Tibial artery (tissue), 4 donors: ENCODE measurements at regions not wholly inside any gene's neighbourhood (a gene's known extent, or its start where the extent isn't known, plus 50 kb on each side); places are given as distances from the start of the nearest gene placed in this dataset.

Source experiments
- DNase-seq, 2 donors: peaks; one replicate each; pipeline ENCODE4 v3.0.0-alpha.2; 2019
- H3K27ac ChIP-seq, 2 donors: fragments of 200-600 bp; sonication (generic) in 1 of 2; 1 replicate in 1 of 2; 2 replicates in 1 of 2; pipeline ENCODE4 v1.5.1; 2018 to 2019; ENCODE audit warnings: mild to moderate bottlenecking in 1 of 2
- H3K27me3 ChIP-seq, 2 donors: fragments of 200-600 bp; sonication (generic) in 1 of 2; one replicate each; pipeline versions ENCODE4 v1.5.1 to v1.6.0; 2016 to 2019
- H3K36me3 ChIP-seq, 3 donors: fragments of 200-600 bp; sonication (generic) in 2 of 3; one replicate each; pipeline ENCODE4 v1.5.1; 2016 to 2019; ENCODE audit warnings: mild to moderate bottlenecking in 2 of 3
- H3K4me1 ChIP-seq, 4 donors: fragments of 200-600 bp; sonication (generic) in 2 of 4; 1 replicate in 3 of 4; 2 replicates in 1 of 4; pipeline ENCODE4 v1.5.1; 2016 to 2019
- H3K4me3 ChIP-seq, 2 donors: fragments of 200-600 bp; sonication (generic) in 1 of 2; 1 replicate in 1 of 2; 2 replicates in 1 of 2; pipeline ENCODE4 v1.5.1; 2018 to 2019; ENCODE audit warnings: mild to moderate bottlenecking in 2 of 2
- H3K9me3 ChIP-seq, 3 donors: fragments of 200-600 bp; sonication (generic) in 1 of 3; one replicate each; pipeline ENCODE4 v1.5.1; 2016 to 2019
- CTCF ChIP-seq, 2 experiments: fragments of 200-600 bp in 1 of 2; fragments of 450-650 bp in 1 of 2; IDR thresholded peaks; one replicate each; pipeline ENCODE4 v1.5.1; 2017 to 2019; ENCODE audit warnings: antibody characterized with exemption in 2 of 2, mild to moderate bottlenecking in 1 of 2, moderate library complexity in 1 of 2
- intact Hi-C: fragments of 100-400 bp; cut with DNase I; formaldehyde crosslinking; loops from one replicate; pipeline ENCODE4 v1.15.0; 2023; ENCODE audit warnings: low total_unique reads

DNA sequence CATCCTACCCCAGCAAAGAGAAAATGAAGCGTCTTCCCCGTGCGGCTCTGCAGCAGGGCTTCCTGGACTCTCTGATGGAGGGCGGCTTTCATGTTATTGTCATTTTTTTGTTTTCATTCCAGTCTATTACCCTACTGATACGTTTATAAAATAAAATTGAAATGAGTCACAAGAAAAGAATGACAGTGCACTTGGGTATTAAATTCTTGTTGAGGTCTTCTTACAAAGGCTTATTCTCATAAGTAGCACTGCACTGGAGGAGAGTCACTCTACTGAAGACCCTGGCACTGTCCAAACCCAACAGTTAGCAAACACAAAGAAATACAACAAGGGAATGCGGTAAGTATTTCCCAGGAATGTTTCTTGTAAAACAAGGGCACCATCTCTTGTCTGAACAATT, 379.3 kb downstream of the MAFB start:
- Histone ChIP-seq H3K4me1 (peaks cover 0 to 39% (median 8%) of the 10 kb centered on the region in 4 donors), H3K4me3 (no peak overlapping the region), H3K9me3 (no peaks in the 10 kb centered on the region), H3K27me3 (no peaks in the 10 kb centered on the region), H3K36me3 (no peaks in the 10 kb centered on the region), H3K27ac (no peak overlapping the region)
- no peak for DNase-seq
- intact Hi-C loops = no loop called here
- no peak for TF ChIP-seq CTCF (IDR thresholded peaks at IDR 0.05)

DNA sequence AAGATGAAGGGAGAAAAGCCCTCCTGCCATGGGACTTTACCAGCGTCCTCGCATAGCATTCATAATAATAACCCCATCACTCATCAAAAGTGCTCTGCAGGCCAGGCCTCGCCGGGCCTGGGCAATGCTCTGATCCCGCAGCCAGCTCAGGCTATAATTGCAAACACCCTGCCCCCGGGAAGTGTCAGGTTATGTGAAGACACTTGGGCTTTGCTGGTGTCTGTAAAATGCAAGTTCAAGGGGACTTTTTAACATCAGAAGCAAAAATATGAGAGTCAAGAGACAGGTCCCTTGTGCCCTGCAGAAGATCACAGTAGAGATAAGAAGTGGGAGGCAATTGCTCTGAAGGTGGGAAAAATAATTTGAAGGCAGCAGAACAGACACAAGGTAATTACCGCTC, 381.0 kb downstream of the MAFB start:
- Histone ChIP-seq H3K36me3 (no peaks in the 10 kb centered on the region), H3K9me3 (no peaks in the 10 kb centered on the region), H3K27me3 (no peaks in the 10 kb centered on the region), H3K27ac (no peak overlapping the region), H3K4me3 (no peak overlapping the region), H3K4me1 (peaks cover 0 to 22% (median 0%) of the 10 kb centered on the region in 4 donors)
- TF ChIP-seq CTCF (IDR thresholded peaks at IDR 0.05) = no peak
- DNase-seq = no peak
- intact Hi-C loops = no loop called here

- H3K4me1 ChIP-seq = peaks cover 0 to 21% (median 0%) of the 10 kb centered on the region in 4 donors
- no peak overlapping the region for H3K4me3 ChIP-seq
- no peak for DNase-seq
- H3K27ac ChIP-seq = no peak overlapping the region
- H3K27me3 ChIP-seq = no peaks in the 10 kb centered on the region
- no peak for TF ChIP-seq CTCF (IDR thresholded peaks at IDR 0.05)
- intact Hi-C loops = no loop called here
- no peaks in the 10 kb centered on the region for H3K9me3 ChIP-seq
- no peaks in the 10 kb centered on the region for H3K36me3 ChIP-seq
Measured at GRCh38 chr20:40307268-40307667, 381.8 kb downstream of the MAFB start.

DNA sequence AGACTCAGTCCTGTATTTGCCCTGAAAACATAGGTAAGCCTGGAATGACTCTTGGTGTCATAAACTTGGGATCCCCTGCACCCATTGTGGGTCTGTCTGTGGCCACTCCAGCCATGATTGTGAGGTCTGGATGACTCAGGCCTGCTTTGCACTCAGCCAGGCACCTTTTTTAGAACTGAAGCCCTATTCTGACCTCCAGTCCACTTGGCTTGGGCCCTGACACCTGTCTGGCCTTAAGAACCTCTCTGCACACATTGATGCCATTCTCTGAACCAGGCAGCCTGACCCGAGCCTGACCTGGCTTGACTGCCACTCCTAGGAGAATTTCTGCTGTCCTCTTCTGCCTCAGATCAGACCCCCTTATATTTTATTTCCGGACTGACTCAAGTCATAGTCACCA, 383.7 kb downstream of the MAFB start:
- intact Hi-C loops = no loop called here
- Histone ChIP-seq H3K9me3 (no peaks in the 10 kb centered on the region), H3K27me3 (no peaks in the 10 kb centered on the region), H3K4me1 (peaks cover 0 to 21% (median 0%) of the 10 kb centered on the region in 4 donors), H3K36me3 (no peaks in the 10 kb centered on the region), H3K27ac (no peak overlapping the region), H3K4me3 (no peak overlapping the region)
- no peak for DNase-seq
- no peak for TF ChIP-seq CTCF (IDR thresholded peaks at IDR 0.05)

DNA sequence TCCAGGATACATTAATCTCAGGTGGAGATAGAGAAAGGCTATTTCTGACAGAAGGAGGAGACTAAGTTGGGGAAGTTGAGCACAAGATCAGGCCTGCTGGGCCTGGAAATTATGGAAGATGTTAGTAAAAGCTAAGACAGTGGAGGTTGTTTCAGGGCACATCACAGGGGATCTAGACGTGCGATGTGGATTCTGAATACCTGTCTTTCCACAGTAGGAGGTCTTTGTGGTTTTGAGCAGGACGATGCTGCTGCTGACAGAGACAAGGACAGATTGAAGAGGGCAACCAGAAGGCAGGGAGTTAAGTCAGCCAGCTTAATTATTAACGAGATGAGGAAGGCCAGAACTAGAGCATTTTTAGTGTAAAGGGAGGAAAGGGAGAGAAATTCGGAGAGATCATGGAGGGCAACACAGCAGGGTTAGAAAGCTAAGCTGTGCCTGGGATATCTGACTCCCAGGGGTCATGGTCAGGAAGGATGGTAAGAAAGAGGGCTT, 384.9 kb downstream of the MAFB start:
- intact Hi-C loops = no loop called here
- Histone ChIP-seq H3K27me3 (no peaks in the 10 kb centered on the region), H3K9me3 (no peaks in the 10 kb centered on the region), H3K4me3 (no peak overlapping the region), H3K27ac (no peak overlapping the region), H3K36me3 (no peaks in the 10 kb centered on the region), H3K4me1 (peaks cover 0 to 21% (median 0%) of the 10 kb centered on the region in 4 donors)
- no peak for DNase-seq
- no peak for TF ChIP-seq CTCF (IDR thresholded peaks at IDR 0.05)

DNA sequence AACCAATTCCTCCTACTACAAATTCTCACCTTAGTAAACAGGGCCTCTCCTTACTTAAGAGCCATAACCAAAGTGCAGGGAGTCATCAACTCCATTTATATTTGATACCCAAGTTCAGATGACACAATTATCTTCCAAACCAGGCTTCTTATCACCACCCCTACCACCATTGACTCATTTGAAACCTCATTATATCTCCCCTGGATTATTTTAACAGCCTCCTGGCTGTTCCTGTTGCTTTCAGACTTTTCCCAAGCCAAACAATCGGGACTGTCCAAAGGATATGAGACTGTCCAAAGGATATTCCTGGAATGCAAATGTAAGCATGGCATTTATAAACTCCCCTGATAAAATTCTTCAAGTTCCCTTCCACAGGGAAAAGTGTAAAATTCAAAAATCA, 394.3 kb downstream of the MAFB start:
- intact Hi-C loops = no loop called here
- Histone ChIP-seq H3K36me3 (no peaks in the 10 kb centered on the region), H3K27me3 (no peaks in the 10 kb centered on the region), H3K9me3 (no peaks in the 10 kb centered on the region), H3K4me3 (no peak overlapping the region), H3K27ac (peak overlapping the region; percentile 68 to 71), H3K4me1 (peaks cover 0 to 35% (median 20%) of the 10 kb centered on the region in 4 donors)
- DNase-seq = no peak
- no peak for TF ChIP-seq CTCF (IDR thresholded peaks at IDR 0.05)
